ENCODE measurements at regions not wholly inside any gene's neighbourhood (a gene's known extent, or its start where the extent isn't known, plus 50 kb on each side); places are given as distances from the start of the nearest gene placed in this dataset.

DNA sequence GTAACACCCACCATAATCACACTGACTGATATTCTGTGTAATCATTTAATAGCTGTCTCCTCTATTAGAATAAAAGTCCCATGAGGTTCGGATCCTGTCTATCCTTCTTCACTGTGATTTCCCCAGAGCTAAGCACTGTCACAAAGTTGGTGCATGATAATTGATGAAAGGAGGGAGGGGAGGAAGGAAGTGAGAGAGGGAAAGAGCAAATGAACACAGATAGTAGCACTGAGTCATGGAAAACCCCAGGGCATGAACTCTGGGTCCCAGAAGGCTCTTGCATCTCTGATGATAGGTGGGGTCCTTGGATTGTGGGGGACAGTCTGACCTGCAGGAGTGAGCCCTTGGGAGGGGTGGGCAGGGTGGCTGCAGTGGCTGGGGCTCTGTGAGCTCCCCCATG, 294.1 kb downstream of the LRFN2 start:
- TF ChIP-seq HDGF (IDR thresholded peaks at IDR 0.05; ENCODE audit: borderline replicate concordance) (no peak), SUZ12 (IDR thresholded peaks at IDR 0.05) (no peak), FOXA1 (IDR thresholded peaks at IDR 0.05) (no peak)
- ChIA-PET CTCF (no interaction called here), POLR2A (no interaction called here)
- no peak for DNase-seq (ENCODE audit: extremely low spot score)

GRCh38 chr6:40290816-40291215, 296.3 kb downstream of the LRFN2 start:
- TF ChIP-seq PKNOX1 (IDR thresholded peaks at IDR 0.05) (no peak), BHLHE40 (IDR thresholded peaks at IDR 0.05; ENCODE audit: borderline replicate concordance) (no peak), CTBP1 (IDR thresholded peaks at IDR 0.05; ENCODE audit: borderline replicate concordance) (no peak), ELF4 (IDR thresholded peaks at IDR 0.05) (no peak), FOXA1 (IDR thresholded peaks at IDR 0.05) (no peak), SUZ12 (IDR thresholded peaks at IDR 0.05) (no peak), L3MBTL2 (conservative IDR thresholded peaks at IDR 0.05) (no peak), TARDBP (IDR thresholded peaks at IDR 0.05) (no peak), FOXM1 (IDR thresholded peaks at IDR 0.05; ENCODE audit: borderline replicate concordance) (no peak), SP1 (IDR thresholded peaks at IDR 0.05) (no peak), NFRKB (IDR thresholded peaks at IDR 0.05) (no peak), HDGF (IDR thresholded peaks at IDR 0.05; ENCODE audit: borderline replicate concordance) (no peak), ARNT (IDR thresholded peaks at IDR 0.05) (no peak), LEF1 (IDR thresholded peaks at IDR 0.05; ENCODE audit: borderline replicate concordance) (no peak), ZNF384 (IDR thresholded peaks at IDR 0.05) (no peak), FOXK2 (IDR thresholded peaks at IDR 0.05) (no peak)
- ChIA-PET POLR2A (no interaction called here), CTCF (no interaction called here)
- no peak for DNase-seq (ENCODE audit: extremely low spot score)

DNA sequence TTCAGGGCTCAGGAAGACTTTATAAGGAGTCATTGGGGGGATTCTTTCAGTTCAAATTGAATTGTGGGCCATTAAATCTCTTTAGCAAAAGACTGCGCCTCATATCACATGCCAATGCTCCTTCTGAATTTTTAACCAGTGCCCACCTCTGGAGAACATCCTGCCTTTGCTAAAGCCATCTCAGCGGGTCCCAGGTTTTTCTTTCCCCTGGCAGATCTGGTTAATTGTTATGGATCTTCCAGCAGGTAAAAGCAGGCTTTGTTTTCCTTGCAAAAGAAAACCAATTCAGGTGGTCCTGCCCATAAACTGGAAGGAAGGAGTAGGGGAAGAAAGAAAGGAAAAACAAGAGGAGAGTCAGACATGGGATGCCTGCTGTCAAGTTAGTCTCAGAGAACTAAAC, 298.2 kb downstream of the LRFN2 start:
- TF ChIP-seq FOXM1 (IDR thresholded peaks at IDR 0.05; ENCODE audit: borderline replicate concordance) (no peak), L3MBTL2 (conservative IDR thresholded peaks at IDR 0.05) (no peak), NFRKB (IDR thresholded peaks at IDR 0.05) (no peak), BHLHE40 (IDR thresholded peaks at IDR 0.05; ENCODE audit: borderline replicate concordance) (no peak), FOXK2 (IDR thresholded peaks at IDR 0.05) (no peak), TARDBP (IDR thresholded peaks at IDR 0.05) (no peak)
- ChIA-PET POLR2A (no interaction called here), CTCF (no interaction called here)
- DNase-seq (ENCODE audit: extremely low spot score), result no peak

DNA sequence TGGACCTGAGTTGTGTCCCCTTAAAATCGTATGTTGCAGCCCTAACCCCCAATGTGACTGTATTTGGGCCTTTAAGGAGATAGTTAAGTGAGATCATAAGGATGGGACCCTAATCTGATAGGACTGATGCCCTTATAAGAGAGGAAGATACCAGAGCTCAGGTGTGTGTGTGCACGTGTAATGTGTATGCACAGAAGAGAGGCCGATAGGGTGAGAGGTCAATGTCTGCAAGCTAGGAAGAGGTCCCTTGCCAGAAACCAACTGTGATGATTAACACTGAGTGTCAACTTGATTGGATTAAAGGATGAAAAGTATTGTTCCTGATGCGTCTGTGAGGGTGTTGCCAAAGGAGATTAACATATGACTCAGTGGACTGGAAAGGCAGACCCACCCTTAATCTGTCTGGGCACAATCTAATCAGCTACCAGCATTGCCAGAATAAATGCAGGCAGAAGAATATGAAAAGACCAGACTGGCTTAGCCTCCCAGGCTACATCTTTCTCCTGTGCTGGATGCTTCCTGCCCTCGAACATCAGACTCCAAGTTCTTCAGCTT, 299.8 kb downstream of the LRFN2 start:
- ChIA-PET CTCF (no interaction called here), POLR2A (no interaction called here)
- DNase-seq (ENCODE audit: extremely low spot score), result no peak
- no peak for TF ChIP-seq FOXK2 (IDR thresholded peaks at IDR 0.05)
- TF ChIP-seq BHLHE40 (IDR thresholded peaks at IDR 0.05; ENCODE audit: borderline replicate concordance), result no peak
- TF ChIP-seq ARNT (IDR thresholded peaks at IDR 0.05), result no peak
- TF ChIP-seq ELF4 (IDR thresholded peaks at IDR 0.05), result no peak
- TF ChIP-seq NFRKB (IDR thresholded peaks at IDR 0.05), result no peak
- TF ChIP-seq LEF1 (IDR thresholded peaks at IDR 0.05; ENCODE audit: borderline replicate concordance), result no peak

DNA sequence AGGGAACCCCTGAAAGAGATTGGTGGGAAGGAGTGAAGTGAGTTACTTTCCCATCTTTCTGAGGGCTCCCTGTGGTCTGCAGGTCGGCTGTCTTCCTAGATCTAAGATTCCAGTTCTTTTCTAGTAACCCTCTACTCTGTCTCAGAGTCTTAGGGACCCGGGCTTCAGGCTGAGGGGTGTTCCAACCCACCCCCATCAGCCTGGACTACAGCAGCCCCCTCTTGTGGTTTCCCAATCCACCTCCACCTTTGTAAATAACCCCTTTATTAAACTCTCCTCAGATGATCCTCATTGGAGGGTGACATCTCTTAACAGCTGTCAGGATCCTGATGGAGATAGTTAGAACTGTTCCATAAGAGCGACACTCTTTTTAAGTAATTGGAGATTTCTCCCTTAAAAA, 300.4 kb downstream of the LRFN2 start:
- no peak for DNase-seq (ENCODE audit: extremely low spot score)
- POLR2A ChIA-PET, result no interaction called here
- CTCF ChIA-PET, result no interaction called here
- TF ChIP-seq LEF1 (IDR thresholded peaks at IDR 0.05; ENCODE audit: borderline replicate concordance), result no peak
- TF ChIP-seq FOXK2 (IDR thresholded peaks at IDR 0.05), result no peak
- no peak for TF ChIP-seq BHLHE40 (IDR thresholded peaks at IDR 0.05; ENCODE audit: borderline replicate concordance)
- TF ChIP-seq ELF4 (IDR thresholded peaks at IDR 0.05), result no peak
- no peak for TF ChIP-seq SP1 (IDR thresholded peaks at IDR 0.05)
- TF ChIP-seq L3MBTL2 (conservative IDR thresholded peaks at IDR 0.05), result no peak
- no peak for TF ChIP-seq TARDBP (IDR thresholded peaks at IDR 0.05)
- TF ChIP-seq ZNF384 (IDR thresholded peaks at IDR 0.05), result no peak
- no peak for TF ChIP-seq NFRKB (IDR thresholded peaks at IDR 0.05)
- TF ChIP-seq CTBP1 (IDR thresholded peaks at IDR 0.05; ENCODE audit: borderline replicate concordance), result no peak
- TF ChIP-seq ARNT (IDR thresholded peaks at IDR 0.05), result no peak
- no peak for TF ChIP-seq FOXA1 (IDR thresholded peaks at IDR 0.05)
- TF ChIP-seq FOXM1 (IDR thresholded peaks at IDR 0.05; ENCODE audit: borderline replicate concordance), result no peak
- no peak for TF ChIP-seq PKNOX1 (IDR thresholded peaks at IDR 0.05)
- TF ChIP-seq SUZ12 (IDR thresholded peaks at IDR 0.05), result no peak

- CTCF ChIA-PET, result no interaction called here
- POLR2A ChIA-PET, result no interaction called here
- no peak for TF ChIP-seq LEF1 (IDR thresholded peaks at IDR 0.05; ENCODE audit: borderline replicate concordance)
- no peak for TF ChIP-seq ARNT (IDR thresholded peaks at IDR 0.05)
- TF ChIP-seq SUZ12 (IDR thresholded peaks at IDR 0.05), result no peak
- TF ChIP-seq TARDBP (IDR thresholded peaks at IDR 0.05), result no peak
- no peak for TF ChIP-seq CTBP1 (IDR thresholded peaks at IDR 0.05; ENCODE audit: borderline replicate concordance)
- no peak for TF ChIP-seq FOXM1 (IDR thresholded peaks at IDR 0.05; ENCODE audit: borderline replicate concordance)
- no peak for TF ChIP-seq PKNOX1 (IDR thresholded peaks at IDR 0.05)
- no peak for TF ChIP-seq HDGF (IDR thresholded peaks at IDR 0.05; ENCODE audit: borderline replicate concordance)
- no peak for TF ChIP-seq FOXA1 (IDR thresholded peaks at IDR 0.05)
- TF ChIP-seq ZNF384 (IDR thresholded peaks at IDR 0.05), result no peak
- TF ChIP-seq NFRKB (IDR thresholded peaks at IDR 0.05), result no peak
- no peak for TF ChIP-seq FOXK2 (IDR thresholded peaks at IDR 0.05)
- no peak for TF ChIP-seq SP1 (IDR thresholded peaks at IDR 0.05)
- TF ChIP-seq BHLHE40 (IDR thresholded peaks at IDR 0.05; ENCODE audit: borderline replicate concordance), result no peak
- no peak for TF ChIP-seq L3MBTL2 (conservative IDR thresholded peaks at IDR 0.05)
- no peak for TF ChIP-seq ELF4 (IDR thresholded peaks at IDR 0.05)
- DNase-seq (ENCODE audit: extremely low spot score), result no peak
These were observed 301.2 kb downstream of the LRFN2 start for GRCh38 chr6:40285996-40286395.
